NCI-H510A (cell line): ENCODE measurements at regions not wholly inside any gene's neighbourhood (a gene's known extent, or its start where the extent isn't known, plus 50 kb on each side); places are given as distances from the start of the nearest gene placed in this dataset.
"Not testable (repeated sequence)": the region's sequence is repeated elsewhere in the genome, so short reads cannot be mapped to it uniquely, and the experiment has no call there.

ENCODE experiments used
- DNase-seq: peaks from one replicate; lab custom pipeline; 2025; lab: John Stamatoyannopoulos, UW

- DNase-seq, result no peak
Observed at GRCh38 chr4:110424144-110424543, 51.8 kb upstream of the ENPEP start.

DNA sequence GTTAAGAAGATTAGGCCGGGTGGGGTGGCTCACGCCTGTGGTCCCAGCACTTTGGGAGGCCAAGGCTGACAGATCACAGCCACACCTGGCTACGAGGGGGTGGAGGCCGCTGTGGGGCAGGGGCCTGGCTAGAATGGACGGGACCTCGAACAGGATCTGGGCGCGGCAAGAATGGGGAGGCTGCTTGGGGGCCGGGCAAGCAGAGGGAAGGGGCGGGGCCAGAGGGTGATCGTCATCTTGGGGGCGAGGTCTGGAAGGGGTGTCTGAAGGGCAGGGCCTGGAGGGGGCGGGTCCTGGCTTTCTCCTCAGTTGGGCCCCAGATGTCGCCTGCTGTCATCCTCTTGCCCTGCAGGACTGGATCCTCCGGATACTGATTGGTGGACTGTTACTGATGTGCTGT is 57.3 kb upstream of the ENPEP start:
- DNase-seq, result no peak

DNA sequence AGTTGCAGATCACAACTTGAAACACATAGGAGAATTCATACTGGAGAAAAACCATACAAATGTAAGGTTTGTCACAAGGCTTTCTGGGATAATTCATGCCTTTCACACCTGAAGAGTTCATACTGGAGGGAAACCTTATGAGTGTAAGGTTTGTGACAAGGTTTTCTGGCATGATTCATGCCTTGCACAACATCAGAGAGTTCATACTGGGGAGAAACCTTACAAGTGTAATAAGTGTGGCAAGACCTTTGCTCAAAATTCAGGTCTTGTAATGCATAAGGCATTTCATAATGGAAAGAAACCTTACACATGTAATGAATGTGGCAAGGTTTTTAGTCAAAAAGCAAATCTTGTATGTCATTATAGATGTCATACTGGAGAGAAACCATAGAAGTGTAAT is 58.8 kb upstream of the ENPEP start:
- no peak for DNase-seq

DNA sequence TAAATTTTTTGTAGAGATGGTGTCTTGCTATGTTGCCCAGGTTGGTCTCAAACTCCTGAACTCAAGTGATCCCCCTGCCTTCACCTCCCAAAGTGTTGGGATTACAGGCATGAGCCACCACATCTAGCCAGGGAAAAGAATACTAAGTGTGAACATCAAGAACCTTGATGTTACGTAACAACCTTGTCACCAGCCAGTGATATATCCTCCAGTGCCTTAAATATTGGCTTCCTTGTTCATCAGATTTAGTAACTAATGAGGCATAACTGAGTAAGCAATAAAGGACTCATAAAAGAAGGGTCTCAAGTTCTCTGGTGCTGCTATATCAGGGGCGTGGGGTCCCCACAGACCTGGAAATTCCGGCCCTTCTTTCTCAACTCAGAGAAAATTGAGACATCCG is 60.5 kb upstream of the ENPEP start:
- no peak for DNase-seq

- no peak for DNase-seq
Observed at GRCh38 chr4:110415041-110415440, 60.9 kb upstream of the ENPEP start.

DNA sequence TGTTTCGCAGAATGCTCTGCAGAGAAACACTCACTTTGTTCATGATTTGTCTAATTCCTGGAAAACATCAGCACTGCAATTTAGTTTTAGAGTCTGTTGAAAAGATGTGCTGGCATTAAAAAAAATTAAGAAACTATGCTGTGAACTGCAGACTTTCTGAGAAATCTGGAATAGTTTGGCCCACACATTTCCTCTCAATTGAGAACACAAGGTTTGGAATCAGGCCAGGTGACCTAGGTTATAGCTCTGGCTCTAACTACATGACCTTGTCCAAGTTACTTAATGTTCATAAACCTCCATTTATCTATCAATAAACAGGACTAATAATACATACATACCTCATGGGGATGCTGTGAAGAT is 61.4 kb upstream of the ENPEP start:
- DNase-seq, result no peak

GRCh38 chr4:110413807-110414560 is 62.0 kb upstream of the ENPEP start:
- not testable (repeated sequence) for DNase-seq

- DNase-seq, result no peak
Observed at GRCh38 chr4:110412354-110413065, 63.4 kb upstream of the ENPEP start.

DNA sequence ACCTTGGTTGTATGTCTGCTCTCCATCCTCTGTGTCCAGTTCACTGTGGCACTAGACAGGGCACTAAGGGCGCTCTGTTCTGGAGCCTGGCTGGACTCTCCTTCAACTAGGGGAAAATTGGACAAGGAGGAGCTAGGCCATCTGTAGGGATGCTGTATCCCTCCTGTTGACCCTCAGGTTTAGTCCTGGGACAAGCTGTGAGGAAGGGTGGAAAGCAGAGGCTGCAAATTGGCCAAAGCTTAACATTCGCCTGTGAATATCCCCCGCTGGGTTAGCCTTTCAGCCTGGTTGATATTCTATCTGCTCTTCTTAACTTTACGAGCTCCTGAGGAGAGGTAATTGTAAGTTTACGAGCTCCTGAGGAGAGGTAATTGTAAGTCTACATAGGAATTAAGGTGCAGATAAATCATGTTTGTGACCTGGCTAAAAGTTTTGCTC is 64.4 kb upstream of the ENPEP start:
- DNase-seq, result peak; percentile 24

- not testable (repeated sequence) for DNase-seq
Observed at GRCh38 chr4:110410853-110411573, 64.9 kb upstream of the ENPEP start.

DNA sequence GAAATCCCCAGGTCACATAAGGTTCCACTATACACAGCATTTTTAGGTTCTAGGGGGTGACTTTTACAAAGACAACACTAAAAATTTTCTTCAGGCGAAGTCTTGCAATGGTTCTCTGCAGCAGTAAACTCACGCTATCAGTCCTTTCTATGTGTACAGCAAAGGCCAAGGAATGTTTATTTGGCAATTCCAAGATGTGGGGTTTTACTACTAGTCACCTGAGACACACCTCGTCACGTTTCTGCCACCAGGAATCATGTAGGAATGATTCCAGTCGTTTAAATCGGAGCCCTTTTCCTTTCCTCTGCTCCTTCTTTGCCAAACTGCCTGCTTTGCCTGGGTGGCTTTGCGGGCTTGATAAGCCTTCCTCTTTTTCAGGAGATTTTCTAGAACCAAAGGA is 75.9 kb upstream of the ENPEP start:
- no peak for DNase-seq

DNA sequence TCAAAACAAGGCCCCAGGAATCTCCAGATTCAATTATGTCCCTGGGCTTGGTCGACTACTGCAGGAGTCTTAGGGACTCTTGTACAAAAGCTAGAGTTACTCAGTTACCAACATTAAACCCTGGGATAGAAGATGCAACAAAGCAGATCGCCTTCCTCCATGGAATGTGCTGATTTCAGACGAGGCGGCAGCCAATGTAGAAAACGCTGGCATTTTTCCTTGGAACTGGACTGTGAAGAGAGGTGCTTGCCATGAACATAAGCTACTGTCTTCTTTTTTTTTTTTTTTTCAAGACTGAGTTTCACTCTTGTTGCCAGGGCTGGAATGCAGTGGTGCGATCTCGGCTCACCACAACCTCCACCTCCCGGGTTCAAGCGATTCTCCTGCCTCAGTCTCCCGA is 76.9 kb upstream of the ENPEP start:
- DNase-seq, result not testable (repeated sequence)

DNA sequence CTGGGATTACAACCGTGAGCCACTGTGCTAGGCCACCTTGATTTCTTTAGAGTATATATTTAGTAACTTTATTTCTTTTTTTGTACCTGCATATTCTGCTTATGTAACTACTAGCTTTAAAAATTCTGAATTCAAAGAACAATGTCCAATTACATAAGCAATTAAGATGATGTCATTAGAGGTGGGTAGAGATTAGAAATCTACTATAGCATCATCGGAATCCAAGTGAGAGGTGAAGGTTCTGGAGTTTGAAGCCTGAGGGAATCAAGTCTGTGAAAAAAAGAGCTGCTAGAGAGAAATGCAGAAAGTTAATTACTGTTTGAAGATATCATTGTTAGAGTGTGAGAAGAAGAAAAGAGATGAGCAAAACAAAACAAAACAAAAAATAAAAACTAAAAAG is 79.0 kb upstream of the ENPEP start:
- DNase-seq, result no peak

DNA sequence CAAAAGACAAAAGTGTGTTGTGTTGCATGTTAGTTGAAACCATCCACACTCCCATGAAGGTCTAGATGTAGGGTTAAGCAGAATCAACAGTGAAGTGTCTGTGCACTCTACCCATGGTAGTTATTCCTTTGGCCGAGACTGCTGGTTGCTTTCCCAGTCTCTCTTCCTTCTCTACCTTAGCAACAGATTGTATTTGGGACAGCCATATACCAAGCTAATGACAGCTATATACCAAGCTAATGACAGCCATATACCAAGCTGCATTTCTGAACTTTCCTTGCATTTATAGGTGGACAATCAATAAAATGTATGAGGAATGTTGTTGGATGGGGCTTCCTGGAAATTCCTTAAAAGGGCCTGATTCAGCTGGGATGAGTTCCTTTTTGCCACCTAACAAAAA is 80.5 kb upstream of the ENPEP start:
- no peak for DNase-seq

DNA sequence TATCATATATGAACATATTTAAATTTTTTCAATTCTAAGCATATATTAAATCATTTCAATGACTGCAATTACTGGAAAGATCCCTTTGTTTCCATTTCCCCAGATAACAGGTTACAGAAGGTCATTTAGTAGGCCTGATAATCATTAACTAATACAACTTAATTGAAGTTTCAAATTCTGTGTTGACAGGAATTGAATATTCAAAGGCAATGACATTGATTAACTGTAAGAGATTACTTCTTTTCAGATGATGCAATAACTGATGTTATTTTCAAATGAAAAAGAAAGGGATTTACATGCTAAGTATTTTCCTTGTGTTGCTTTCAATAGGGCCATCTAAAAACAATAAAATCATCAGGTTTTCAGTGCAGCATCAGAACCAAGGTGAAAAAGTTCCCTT is 81.1 kb upstream of the ENPEP start:
- DNase-seq, result no peak

- DNase-seq, result no peak
Observed at GRCh38 chr4:110381784-110382183, 94.2 kb upstream of the ENPEP start.

GRCh38 chr4:110372485-110372884 is 103.5 kb upstream of the ENPEP start:
- DNase-seq, result no peak

GRCh38 chr4:110371016-110371770 is 104.8 kb upstream of the ENPEP start:
- DNase-seq, result no peak

- DNase-seq, result no peak
Observed at GRCh38 chr4:110368409-110368808, 107.5 kb upstream of the ENPEP start.

- DNase-seq, result no peak
Observed at GRCh38 chr4:110367156-110367555, 108.8 kb upstream of the ENPEP start.

DNA sequence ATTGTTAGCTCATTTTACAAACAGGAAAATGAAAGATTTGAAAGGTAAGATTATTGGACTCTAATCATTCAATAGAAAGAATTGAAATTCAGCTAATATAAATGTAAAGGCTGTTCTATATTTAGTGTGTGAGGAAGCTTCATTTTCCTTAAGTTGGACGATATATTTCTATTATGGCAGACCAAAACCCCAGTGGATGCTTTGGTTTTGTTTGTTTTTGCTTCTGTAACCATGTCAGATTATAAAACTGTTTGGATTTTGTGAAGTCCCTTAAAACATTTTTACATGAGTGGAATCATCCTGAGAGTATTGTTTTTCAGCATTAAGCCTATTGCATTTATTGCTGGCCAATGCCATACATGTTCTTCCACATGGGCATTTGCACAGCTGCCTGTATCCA is 110.2 kb upstream of the ENPEP start:
- no peak for DNase-seq

- DNase-seq, result no peak
Observed at GRCh38 chr4:110364911-110365520, 110.9 kb upstream of the ENPEP start.
